GM12878 (cell line): ENCODE measurements at regions not wholly inside any gene's neighbourhood (a gene's known extent, or its start where the extent isn't known, plus 50 kb on each side); places are given as distances from the start of the nearest gene placed in this dataset.

ENCODE experiments used
- ATAC-seq: fragments of 200-7000 bp; cut with Tn5 transposase; 3 replicates; pipeline ENCODE4 v1.9.1; 2020; ENCODE audit warnings: mild to moderate bottlenecking, moderate library complexity
- BruUV-seq: library from RNA; stranded (reverse); fragments of 400-500 nt; replicated peaks from 2 replicates; lab custom pipeline; 2021; lab: Mats Ljungman, UMichigan
- CTCF ChIA-PET: fragments of 300-600 bp; sonication (Branson Sonifier 250); formaldehyde crosslinking; extraction: SDS; loops from one replicate; lab custom pipeline; 2021; ENCODE audit warnings: inconsistent platforms; lab: Yijun Ruan, JAX
- POLR2A ChIA-PET: fragments of 350-600 bp; formaldehyde crosslinking; extraction: SDS; loops from one replicate; lab custom pipeline; 2021; ENCODE audit warnings: inconsistent platforms; lab: Charles Lee
- RAD21 ChIA-PET: fragments of 300-600 bp; sonication (Branson Sonifier 250); formaldehyde crosslinking; loops from one replicate; lab custom pipeline; 2023; ENCODE audit warnings: antibody characterized with exemption; ENCODE audit not compliant: unreplicated experiment; lab: Charles Lee
- SMC1A ChIA-PET: fragments of 300-600 bp; sonication (Branson Sonifier 250); formaldehyde crosslinking; loops from one replicate; lab custom pipeline; 2023; ENCODE audit not compliant: unreplicated experiment, uncharacterized antibody; lab: Charles Lee
- DNase-seq: peaks from one replicate; pipeline ENCODE4 v3.0.0-alpha.2; 2011; ENCODE audit warnings: low read depth, low spot score
- FAIRE-seq: peaks from 3 replicates; lab custom pipeline; 2011; peaks lifted over from hg19 to GRCh38; lab: Jason Lieb, UNC
- H2AFZ ChIP-seq: 2 replicates; pipeline ENCODE4 v1.6.0; 2011; ENCODE audit warnings: low read depth, low read length, control low read depth; ENCODE audit not compliant: control insufficient read depth
- H3K27ac ChIP-seq: 2 replicates; pipeline ENCODE4 v1.5.1; 2011; ENCODE audit warnings: control low read depth; ENCODE audit not compliant: control insufficient read depth, insufficient read depth
- H3K27me3 ChIP-seq, 2 experiments: replicated peaks in 1 of 2; 2 replicates each; pipeline versions ENCODE4 v1.6.0 to v1.6.1; 2011; ENCODE audit warnings: low read length in 1 of 2; ENCODE audit not compliant: control insufficient read depth in 2 of 2, insufficient read depth in 2 of 2
- H3K36me3 ChIP-seq, 2 experiments: 2 replicates each; pipeline ENCODE4 v1.5.1; 2011; ENCODE audit warnings: low read length in 1 of 2; ENCODE audit not compliant: control insufficient read depth in 2 of 2, insufficient read depth in 2 of 2
- H3K4me1 ChIP-seq: 2 replicates; pipeline ENCODE4 v1.6.1; 2011; ENCODE audit warnings: mild to moderate bottlenecking, low read length, moderate library complexity, mixed read lengths; ENCODE audit not compliant: control insufficient read depth, insufficient read depth
- H3K4me2 ChIP-seq: 2 replicates; pipeline ENCODE4 v1.6.0; 2011; ENCODE audit warnings: control low read depth; ENCODE audit not compliant: control insufficient read depth, insufficient read depth
- H3K4me3 ChIP-seq: fragments of 200-600 bp; sonication (generic); 2 replicates; pipeline ENCODE4 v1.5.1; 2016
- H3K79me2 ChIP-seq: 2 replicates; pipeline ENCODE4 v1.6.0; 2011; ENCODE audit warnings: low read length; ENCODE audit not compliant: control insufficient read depth, insufficient read depth
- H3K9ac ChIP-seq: 2 replicates; pipeline ENCODE4 v1.8.0; 2011; ENCODE audit warnings: low read length, control low read depth, mixed read lengths; ENCODE audit not compliant: control insufficient read depth, insufficient read depth
- H3K9me3 ChIP-seq: replicated peaks from 3 replicates; pipeline ENCODE4 v1.5.1; 2011; ENCODE audit warnings: mild to moderate bottlenecking, low read length; ENCODE audit not compliant: control insufficient read depth, insufficient read depth
- H4K20me1 ChIP-seq: 2 replicates; pipeline ENCODE4 v1.6.0; 2011; ENCODE audit not compliant: control insufficient read depth, insufficient read depth
- CBX5 ChIP-seq: sonication (generic); IDR thresholded peaks from 2 replicates; pipeline ENCODE4 v1.6.1; 2016; ENCODE audit warnings: low read depth, moderate library complexity, mild to moderate bottlenecking, inconsistent platforms
- DPF2 ChIP-seq: fragments of 450-650 bp; IDR thresholded peaks from 2 replicates; pipeline ENCODE4 v1.6.1; 2017; ENCODE audit warnings: mild to moderate bottlenecking
- FOXM1 ChIP-seq: IDR thresholded peaks from 2 replicates; pipeline ENCODE4 v1.6.1; 2012; ENCODE audit warnings: low read depth, mild to moderate bottlenecking, inconsistent platforms, low read length, moderate library complexity
- MEF2B ChIP-seq: fragments of 450-650 bp; IDR thresholded peaks from 2 replicates; pipeline ENCODE4 v1.6.1; 2018; ENCODE audit warnings: mild to moderate bottlenecking, moderate library complexity; ENCODE audit not compliant: partially characterized antibody, poor library complexity, severe bottlenecking
- NFXL1 ChIP-seq: fragments of 450-650 bp; IDR thresholded peaks from 2 replicates; pipeline ENCODE4 v1.6.1; 2017; ENCODE audit warnings: antibody characterized with exemption, mild to moderate bottlenecking, borderline replicate concordance
- TAF1 ChIP-seq: IDR thresholded peaks from 2 replicates; pipeline ENCODE4 v1.6.1; 2011; ENCODE audit warnings: mild to moderate bottlenecking, low read depth, low read length, borderline replicate concordance
- TARDBP ChIP-seq: IDR thresholded peaks from 2 replicates; pipeline ENCODE4 v1.6.1; 2016; ENCODE audit warnings: borderline replicate concordance
- TCF3 ChIP-seq: IDR thresholded peaks from 2 replicates; pipeline ENCODE4 v1.6.1; 2012; ENCODE audit warnings: low read depth, mild to moderate bottlenecking, low read length, borderline replicate concordance; ENCODE audit not compliant: insufficient read depth
- WGBS: methylation state at CpG from one replicate; pipeline ENCODE4 v1.1.6; 2016; ENCODE audit warnings: low lambda C conversion rate; ENCODE audit not compliant: insufficient replicate concordance, insufficient coverage; ENCODE audit errors: missing lambda C conversion rate; 5-methylcytosine and 5-hydroxymethylcytosine counted together
- in situ Hi-C: fragments of 300-500 bp; cut with MboI; formaldehyde crosslinking; loops from 9 replicates; pipeline ENCODE4 v1.14.3; 2018; ENCODE audit warnings: mixed read lengths
- intact Hi-C: fragments of 100-400 bp; cut with micrococcal nuclease; formaldehyde crosslinking; loops from one replicate; pipeline ENCODE4 v1.14.2; 2022; ENCODE audit not compliant: unreplicated experiment
- TF ChIP-seq, protein P1 (sequence below): fragments of 450-650 bp; IDR thresholded peaks from 2 replicates; pipeline ENCODE4 v1.6.1; 2017; ENCODE audit warnings: mild to moderate bottlenecking, moderate library complexity
- TF ChIP-seq, protein P2 (sequence below): IDR thresholded peaks from 2 replicates; pipeline ENCODE4 v1.6.1; 2011; ENCODE audit warnings: borderline replicate concordance, low read depth, mild to moderate bottlenecking, moderate library complexity, mixed read lengths, low read length; ENCODE audit not compliant: insufficient read depth; ENCODE audit errors: extremely low read length

DNA sequence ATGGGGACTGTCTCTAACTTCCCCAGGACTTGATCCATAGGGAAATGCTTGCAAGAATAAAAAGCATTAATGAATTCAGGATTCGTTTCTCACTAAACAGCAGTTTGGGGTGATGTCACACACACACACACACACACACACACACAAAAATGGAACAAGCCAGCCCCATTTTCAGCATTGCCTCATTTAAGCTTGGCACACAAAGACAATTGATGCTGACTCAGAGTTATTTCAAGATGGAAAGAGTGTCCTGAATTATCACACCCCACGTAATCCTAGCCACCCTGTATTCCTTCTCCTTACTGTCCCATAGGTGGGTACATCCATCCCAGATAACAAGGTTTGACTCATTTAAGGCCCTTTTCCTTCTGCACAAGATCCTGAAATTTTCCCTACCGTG, 345.1 kb upstream of the HS3ST1 start (continued):
- TF ChIP-seq, protein P1, sequence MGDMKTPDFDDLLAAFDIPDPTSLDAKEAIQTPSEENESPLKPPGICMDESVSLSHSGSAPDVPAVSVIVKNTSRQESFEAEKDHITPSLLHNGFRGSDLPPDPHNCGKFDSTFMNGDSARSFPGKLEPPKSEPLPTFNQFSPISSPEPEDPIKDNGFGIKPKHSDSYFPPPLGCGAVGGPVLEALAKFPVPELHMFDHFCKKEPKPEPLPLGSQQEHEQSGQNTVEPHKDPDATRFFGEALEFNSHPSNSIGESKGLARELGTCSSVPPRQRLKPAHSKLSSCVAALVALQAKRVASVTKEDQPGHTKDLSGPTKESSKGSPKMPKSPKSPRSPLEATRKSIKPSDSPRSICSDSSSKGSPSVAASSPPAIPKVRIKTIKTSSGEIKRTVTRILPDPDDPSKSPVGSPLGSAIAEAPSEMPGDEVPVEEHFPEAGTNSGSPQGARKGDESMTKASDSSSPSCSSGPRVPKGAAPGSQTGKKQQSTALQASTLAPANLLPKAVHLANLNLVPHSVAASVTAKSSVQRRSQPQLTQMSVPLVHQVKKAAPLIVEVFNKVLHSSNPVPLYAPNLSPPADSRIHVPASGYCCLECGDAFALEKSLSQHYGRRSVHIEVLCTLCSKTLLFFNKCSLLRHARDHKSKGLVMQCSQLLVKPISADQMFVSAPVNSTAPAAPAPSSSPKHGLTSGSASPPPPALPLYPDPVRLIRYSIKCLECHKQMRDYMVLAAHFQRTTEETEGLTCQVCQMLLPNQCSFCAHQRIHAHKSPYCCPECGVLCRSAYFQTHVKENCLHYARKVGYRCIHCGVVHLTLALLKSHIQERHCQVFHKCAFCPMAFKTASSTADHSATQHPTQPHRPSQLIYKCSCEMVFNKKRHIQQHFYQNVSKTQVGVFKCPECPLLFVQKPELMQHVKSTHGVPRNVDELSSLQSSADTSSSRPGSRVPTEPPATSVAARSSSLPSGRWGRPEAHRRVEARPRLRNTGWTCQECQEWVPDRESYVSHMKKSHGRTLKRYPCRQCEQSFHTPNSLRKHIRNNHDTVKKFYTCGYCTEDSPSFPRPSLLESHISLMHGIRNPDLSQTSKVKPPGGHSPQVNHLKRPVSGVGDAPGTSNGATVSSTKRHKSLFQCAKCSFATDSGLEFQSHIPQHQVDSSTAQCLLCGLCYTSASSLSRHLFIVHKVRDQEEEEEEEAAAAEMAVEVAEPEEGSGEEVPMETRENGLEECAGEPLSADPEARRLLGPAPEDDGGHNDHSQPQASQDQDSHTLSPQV = no peak
- TF ChIP-seq MEF2B (no peak), TCF3 (no peak), CBX5 (no peak), DPF2 (no peak)
- TF ChIP-seq, protein P2, sequence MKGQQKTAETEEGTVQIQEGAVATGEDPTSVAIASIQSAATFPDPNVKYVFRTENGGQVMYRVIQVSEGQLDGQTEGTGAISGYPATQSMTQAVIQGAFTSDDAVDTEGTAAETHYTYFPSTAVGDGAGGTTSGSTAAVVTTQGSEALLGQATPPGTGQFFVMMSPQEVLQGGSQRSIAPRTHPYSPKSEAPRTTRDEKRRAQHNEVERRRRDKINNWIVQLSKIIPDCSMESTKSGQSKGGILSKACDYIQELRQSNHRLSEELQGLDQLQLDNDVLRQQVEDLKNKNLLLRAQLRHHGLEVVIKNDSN = no peak

DNA sequence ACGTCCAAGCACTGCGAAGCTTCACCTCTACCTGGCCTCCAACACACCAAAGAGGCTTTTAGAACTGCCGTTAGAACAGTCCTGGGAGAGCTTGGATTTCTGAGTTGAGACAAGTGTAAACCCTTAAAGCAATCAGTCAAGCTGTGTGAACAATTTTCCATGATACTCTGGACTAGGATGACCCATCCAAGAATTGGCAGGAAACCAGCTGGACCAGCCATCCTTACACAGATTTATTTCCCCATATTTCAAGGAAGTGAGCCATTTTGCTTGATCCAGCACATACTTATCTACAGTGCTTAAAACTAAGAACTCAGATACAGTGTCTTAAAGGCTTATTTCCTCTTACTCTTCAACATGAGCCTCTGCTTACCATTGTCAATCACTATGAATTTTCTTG, 340.7 kb upstream of the HS3ST1 start:
- no peak overlapping the region for H2AFZ ChIP-seq
- in situ Hi-C loops = loop anchor here (25.0 kb wide), 2 partner anchors 868 to 1768 kb away; partner anchors contain the start of gene NKX3-2
- no peak overlapping the region for H3K4me3 ChIP-seq
- FAIRE-seq = no peak
- H3K9me3 ChIP-seq = no peaks in the 10 kb centered on the region
- H3K79me2 ChIP-seq = no peaks in the 10 kb centered on the region
- H3K4me1 ChIP-seq = no peaks in the 10 kb centered on the region
- intact Hi-C loops = no loop called here
- H3K9ac ChIP-seq = no peak overlapping the region
- no peaks in the 10 kb centered on the region for H3K36me3 ChIP-seq
- no peaks in the 10 kb centered on the region for H3K27me3 ChIP-seq
- H3K4me2 ChIP-seq = no peak overlapping the region
- TF ChIP-seq NFXL1 (no peak), FOXM1 (no peak), TAF1 (no peak), TARDBP (no peak)
- ChIA-PET CTCF (interaction anchor here (0.9 to 1.2 kb wide), 3 partner anchors 18 to 1214 kb away, joined by 3 to 6 read pairs (median 3); no protein-coding TSS in a partner anchor), POLR2A (no interaction called here), SMC1A (interaction anchor here (1.3 to 1.7 kb wide), 2 partner anchors 17 to 37 kb away, joined by 3 to 5 read pairs; no protein-coding TSS in a partner anchor), RAD21 (no interaction called here)
- 76% methylated on average over 3 of the region's 3 CpGs for WGBS
- H3K27ac ChIP-seq = no peak overlapping the region
- H4K20me1 ChIP-seq = no peaks in the 10 kb centered on the region
- ATAC-seq = no peak
- BruUV-seq = no TSS peak
- DNase-seq = no peak
